ENCODE measurements at regions not wholly inside any gene's neighbourhood (a gene's known extent, or its start where the extent isn't known, plus 50 kb on each side); places are given as distances from the start of the nearest gene placed in this dataset.
"Not testable (repeated sequence)": the region's sequence is repeated elsewhere in the genome, so short reads cannot be mapped to it uniquely, and the experiment has no call there.

- H3K9me2 ChIP-seq (ENCODE audit: low read depth, low read length): no peaks in the 10 kb centered on the region
- H3K9ac ChIP-seq (ENCODE audit: low read length): no peak overlapping the region
- H4K20me1 ChIP-seq (ENCODE audit: insufficient read depth, low read length): no peaks in the 10 kb centered on the region
- no peaks in the 10 kb centered on the region for H3K4me1 ChIP-seq (ENCODE audit: insufficient read depth, low read length, severe bottlenecking)
- TF ChIP-seq, protein P1, sequence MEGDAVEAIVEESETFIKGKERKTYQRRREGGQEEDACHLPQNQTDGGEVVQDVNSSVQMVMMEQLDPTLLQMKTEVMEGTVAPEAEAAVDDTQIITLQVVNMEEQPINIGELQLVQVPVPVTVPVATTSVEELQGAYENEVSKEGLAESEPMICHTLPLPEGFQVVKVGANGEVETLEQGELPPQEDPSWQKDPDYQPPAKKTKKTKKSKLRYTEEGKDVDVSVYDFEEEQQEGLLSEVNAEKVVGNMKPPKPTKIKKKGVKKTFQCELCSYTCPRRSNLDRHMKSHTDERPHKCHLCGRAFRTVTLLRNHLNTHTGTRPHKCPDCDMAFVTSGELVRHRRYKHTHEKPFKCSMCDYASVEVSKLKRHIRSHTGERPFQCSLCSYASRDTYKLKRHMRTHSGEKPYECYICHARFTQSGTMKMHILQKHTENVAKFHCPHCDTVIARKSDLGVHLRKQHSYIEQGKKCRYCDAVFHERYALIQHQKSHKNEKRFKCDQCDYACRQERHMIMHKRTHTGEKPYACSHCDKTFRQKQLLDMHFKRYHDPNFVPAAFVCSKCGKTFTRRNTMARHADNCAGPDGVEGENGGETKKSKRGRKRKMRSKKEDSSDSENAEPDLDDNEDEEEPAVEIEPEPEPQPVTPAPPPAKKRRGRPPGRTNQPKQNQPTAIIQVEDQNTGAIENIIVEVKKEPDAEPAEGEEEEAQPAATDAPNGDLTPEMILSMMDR (IDR thresholded peaks at IDR 0.05; ENCODE audit: low read length): no peak
- no peak for TF ChIP-seq EZH2 (IDR thresholded peaks at IDR 0.05; ENCODE audit: borderline replicate concordance, low read length)
- H3K4me2 ChIP-seq (ENCODE audit: low read length): no peak overlapping the region
- no peaks in the 10 kb centered on the region for H3K79me2 ChIP-seq (ENCODE audit: insufficient read depth, low read length)
- H3K36me3 ChIP-seq (ENCODE audit: insufficient read depth, low read length): no peaks in the 10 kb centered on the region
- H3K27me3 ChIP-seq (ENCODE audit: insufficient read depth, low read length): no peaks in the 10 kb centered on the region
- no peaks in the 10 kb centered on the region for H3K9me3 ChIP-seq (ENCODE audit: low read length)
- no peak overlapping the region for H3K27ac ChIP-seq (ENCODE audit: low read depth, low read length, poor library complexity, severe bottlenecking)
- no peak overlapping the region for H2AFZ ChIP-seq (ENCODE audit: low read length)
- H3F3A ChIP-seq (ENCODE audit: insufficient read depth, low read length): no peaks in the 10 kb centered on the region
- no peak overlapping the region for H3K4me3 ChIP-seq (ENCODE audit: low read depth, low read length, poor library complexity, severe bottlenecking)
Measured at GRCh38 chr13:22939157-22939556, 241.6 kb upstream of the SGCG start.

GRCh38 chr13:22940090-22940710 is 240.6 kb upstream of the SGCG start:
- no peaks in the 10 kb centered on the region for H3K9me2 ChIP-seq (ENCODE audit: low read depth, low read length)
- TF ChIP-seq EZH2 (IDR thresholded peaks at IDR 0.05; ENCODE audit: borderline replicate concordance, low read length): no peak
- TF ChIP-seq, protein P1 (IDR thresholded peaks at IDR 0.05; ENCODE audit: low read length): no peak

DNA sequence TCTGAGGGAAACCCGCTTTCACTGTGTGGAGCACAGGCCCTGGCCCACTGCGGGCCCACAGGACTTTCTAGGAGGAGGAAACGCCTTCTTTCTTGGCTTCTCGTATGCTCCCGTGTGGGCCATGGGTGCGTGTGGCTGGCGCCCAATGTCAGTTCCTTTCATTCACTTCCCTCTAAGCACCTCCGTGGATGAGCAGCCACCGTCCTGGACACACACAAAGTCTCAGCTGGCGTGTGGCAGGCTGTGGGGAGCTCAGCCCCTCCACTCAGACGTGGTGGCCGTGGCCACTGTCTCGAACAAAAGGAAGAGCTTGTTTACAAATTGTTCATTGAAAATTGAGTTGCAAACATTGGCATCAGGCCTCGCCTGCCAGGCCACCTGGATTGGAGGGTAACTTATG is 240.0 kb upstream of the SGCG start:
- no peak overlapping the region for H2AFZ ChIP-seq (ENCODE audit: low read length)
- H3K4me1 ChIP-seq (ENCODE audit: insufficient read depth, low read length, severe bottlenecking): no peaks in the 10 kb centered on the region
- no peak overlapping the region for H3K4me2 ChIP-seq (ENCODE audit: low read length)
- H4K20me1 ChIP-seq (ENCODE audit: insufficient read depth, low read length): no peaks in the 10 kb centered on the region
- H3F3A ChIP-seq (ENCODE audit: insufficient read depth, low read length): no peaks in the 10 kb centered on the region
- no peaks in the 10 kb centered on the region for H3K27me3 ChIP-seq (ENCODE audit: insufficient read depth, low read length)
- H3K27ac ChIP-seq (ENCODE audit: low read depth, low read length, poor library complexity, severe bottlenecking): no peak overlapping the region
- TF ChIP-seq EZH2 (IDR thresholded peaks at IDR 0.05; ENCODE audit: borderline replicate concordance, low read length): no peak
- TF ChIP-seq, protein P1 (IDR thresholded peaks at IDR 0.05; ENCODE audit: low read length): no peak
- H3K36me3 ChIP-seq (ENCODE audit: insufficient read depth, low read length): no peaks in the 10 kb centered on the region
- no peaks in the 10 kb centered on the region for H3K79me2 ChIP-seq (ENCODE audit: insufficient read depth, low read length)
- no peaks in the 10 kb centered on the region for H3K9me3 ChIP-seq (ENCODE audit: low read length)
- no peak overlapping the region for H3K4me3 ChIP-seq (ENCODE audit: low read depth, low read length, poor library complexity, severe bottlenecking)
- no peaks in the 10 kb centered on the region for H3K9me2 ChIP-seq (ENCODE audit: low read depth, low read length)
- H3K9ac ChIP-seq (ENCODE audit: low read length): no peak overlapping the region

More at GRCh38 chr13:22940090-22940710, 240.6 kb upstream of the SGCG start:
- H3K36me3 ChIP-seq (ENCODE audit: insufficient read depth, low read length): no peaks in the 10 kb centered on the region
- H3K9me3 ChIP-seq (ENCODE audit: low read length): no peaks in the 10 kb centered on the region
- no peaks in the 10 kb centered on the region for H3K27me3 ChIP-seq (ENCODE audit: insufficient read depth, low read length)
- H3K4me1 ChIP-seq (ENCODE audit: insufficient read depth, low read length, severe bottlenecking): no peaks in the 10 kb centered on the region
- no peaks in the 10 kb centered on the region for H4K20me1 ChIP-seq (ENCODE audit: insufficient read depth, low read length)
- no peak overlapping the region for H3K4me2 ChIP-seq (ENCODE audit: low read length)
- H3K79me2 ChIP-seq (ENCODE audit: insufficient read depth, low read length): no peaks in the 10 kb centered on the region
- no peak overlapping the region for H3K9ac ChIP-seq (ENCODE audit: low read length)
- H3K4me3 ChIP-seq (ENCODE audit: low read depth, low read length, poor library complexity, severe bottlenecking): no peak overlapping the region
- H3K27ac ChIP-seq (ENCODE audit: low read depth, low read length, poor library complexity, severe bottlenecking): no peak overlapping the region
- H2AFZ ChIP-seq (ENCODE audit: low read length): no peak overlapping the region
- no peaks in the 10 kb centered on the region for H3F3A ChIP-seq (ENCODE audit: insufficient read depth, low read length)

- H4K20me1 ChIP-seq (ENCODE audit: insufficient read depth, low read length); H3K9ac ChIP-seq (ENCODE audit: low read length); H3K9me3 ChIP-seq (ENCODE audit: low read length); H3K4me2 ChIP-seq (ENCODE audit: low read length); H3K36me3 ChIP-seq (ENCODE audit: insufficient read depth, low read length); H3F3A ChIP-seq (ENCODE audit: insufficient read depth, low read length); H2AFZ ChIP-seq (ENCODE audit: low read length); H3K4me1 ChIP-seq (ENCODE audit: insufficient read depth, low read length, severe bottlenecking); H3K9me2 ChIP-seq (ENCODE audit: low read depth, low read length); H3K27me3 ChIP-seq (ENCODE audit: insufficient read depth, low read length); H3K27ac ChIP-seq (ENCODE audit: low read depth, low read length, poor library complexity, severe bottlenecking); H3K4me3 ChIP-seq (ENCODE audit: low read depth, low read length, poor library complexity, severe bottlenecking); H3K79me2 ChIP-seq (ENCODE audit: insufficient read depth, low read length): not testable (repeated sequence)
Measured at GRCh38 chr13:22941495-22941894, 239.3 kb upstream of the SGCG start.

- H4K20me1 ChIP-seq (ENCODE audit: insufficient read depth, low read length); H3K27ac ChIP-seq (ENCODE audit: low read depth, low read length, poor library complexity, severe bottlenecking); H3F3A ChIP-seq (ENCODE audit: insufficient read depth, low read length); H3K9ac ChIP-seq (ENCODE audit: low read length); H2AFZ ChIP-seq (ENCODE audit: low read length); H3K36me3 ChIP-seq (ENCODE audit: insufficient read depth, low read length); H3K9me2 ChIP-seq (ENCODE audit: low read depth, low read length); H3K4me2 ChIP-seq (ENCODE audit: low read length); H3K4me1 ChIP-seq (ENCODE audit: insufficient read depth, low read length, severe bottlenecking); H3K27me3 ChIP-seq (ENCODE audit: insufficient read depth, low read length); H3K9me3 ChIP-seq (ENCODE audit: low read length); H3K79me2 ChIP-seq (ENCODE audit: insufficient read depth, low read length); H3K4me3 ChIP-seq (ENCODE audit: low read depth, low read length, poor library complexity, severe bottlenecking): not testable (repeated sequence)
Measured at GRCh38 chr13:22942831-22943230, 237.9 kb upstream of the SGCG start.
